GM13976 (cell line): ENCODE measurements at regions not wholly inside any gene's neighbourhood (a gene's known extent, or its start where the extent isn't known, plus 50 kb on each side); places are given as distances from the start of the nearest gene placed in this dataset.
"Not testable (repeated sequence)": the region's sequence is repeated elsewhere in the genome, so short reads cannot be mapped to it uniquely, and the experiment has no call there.

Experiments
- DNase-seq: peaks from one replicate; pipeline ENCODE4 v3.0.0; 2012; ENCODE audit warnings: low spot score
- CTCF ChIP-seq: IDR thresholded peaks from 2 replicates; pipeline ENCODE4 v1.5.1; 2012; ENCODE audit warnings: borderline replicate concordance, mild to moderate bottlenecking; ENCODE audit not compliant: insufficient read depth; ENCODE audit errors: extremely low read depth, missing control alignments, control extremely low read depth
- in situ Hi-C: fragments of 300-500 bp; cut with MboI; formaldehyde crosslinking; loops from one replicate; pipeline ENCODE4 v1.12.0; 2022; ENCODE audit warnings: low sequenced_read_pairs, mixed read lengths, inconsistent platforms; ENCODE audit not compliant: unreplicated experiment

GRCh38 chr18:78793313-78794070 is 186.1 kb upstream of the SALL3 start:
- TF ChIP-seq CTCF = no peak
- no peak for DNase-seq
- in situ Hi-C loops = no loop called here

DNA sequence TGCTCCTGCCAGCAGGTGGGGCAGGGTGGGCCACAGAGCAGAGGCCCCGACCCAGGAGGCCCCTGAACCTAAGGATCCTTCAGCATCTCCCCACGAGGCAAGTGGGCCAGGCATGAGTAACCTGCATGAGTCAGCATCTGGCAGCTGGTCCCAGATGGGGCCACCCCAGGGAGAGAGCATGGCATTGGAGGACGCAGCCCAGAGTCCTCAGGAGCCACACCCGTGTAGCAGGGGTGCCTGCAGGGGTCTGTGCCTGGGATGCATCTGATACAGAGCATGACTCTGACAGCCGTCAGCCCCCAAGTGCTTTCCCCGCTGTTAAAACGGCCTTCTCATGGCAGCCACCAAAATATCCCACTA is 185.6 kb upstream of the SALL3 start:
- no peak for TF ChIP-seq CTCF
- no peak for DNase-seq
- in situ Hi-C loops = no loop called here

- DNase-seq = no peak
- TF ChIP-seq CTCF = no peak
- in situ Hi-C loops = no loop called here
These were observed 182.7 kb upstream of the SALL3 start for GRCh38 chr18:78796693-78797455.

- in situ Hi-C loops = no loop called here
- no peak for TF ChIP-seq CTCF
- DNase-seq = no peak
These were observed 182.1 kb upstream of the SALL3 start for GRCh38 chr18:78797499-78797898.

- in situ Hi-C loops = no loop called here
- DNase-seq = no peak
- TF ChIP-seq CTCF = no peak
These were observed 181.0 kb upstream of the SALL3 start for GRCh38 chr18:78798402-78799175.

DNA sequence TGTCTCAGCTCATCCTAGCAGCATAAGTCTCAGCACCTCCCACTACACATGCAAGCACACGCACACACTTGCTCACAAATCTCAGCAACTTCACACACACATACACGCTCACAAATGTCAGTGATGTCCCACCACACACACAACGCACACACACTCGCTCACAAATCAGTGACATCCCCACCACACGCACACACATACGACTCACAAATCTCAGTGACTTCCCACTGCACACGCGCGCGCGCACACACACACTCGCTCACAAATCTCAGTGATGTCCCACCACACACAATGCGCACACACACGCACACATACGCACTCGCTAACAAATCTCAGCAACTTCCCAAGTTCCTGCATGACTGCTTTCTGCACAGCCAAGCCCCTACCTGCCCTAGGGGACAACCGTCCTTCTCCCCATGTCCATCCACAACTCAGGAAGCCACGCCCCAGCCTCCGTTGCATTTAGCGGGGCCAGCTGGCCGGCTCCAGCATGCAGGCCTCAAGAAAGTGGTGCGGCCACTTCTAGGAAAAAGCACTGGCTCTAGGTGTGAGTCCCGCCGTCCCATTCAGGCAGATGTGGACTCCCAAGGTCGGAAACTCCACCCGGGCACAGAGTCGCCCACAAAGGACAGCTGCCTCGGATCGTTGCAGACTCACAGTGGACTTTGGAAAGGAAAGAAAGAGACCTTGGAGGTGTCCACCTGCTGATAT is 180.1 kb upstream of the SALL3 start:
- TF ChIP-seq CTCF = no peak
- no peak for DNase-seq
- in situ Hi-C loops = no loop called here

- DNase-seq, in situ Hi-C loops: not testable (repeated sequence)
These were observed 179.3 kb upstream of the SALL3 start for GRCh38 chr18:78800102-78800851.
